Posterior cingulate gyrus (tissue), 11 donors: ENCODE measurements at regions not wholly inside any gene's neighbourhood (a gene's known extent, or its start where the extent isn't known, plus 50 kb on each side); places are given as distances from the start of the nearest gene placed in this dataset.

Source experiments
- DNase-seq, 10 donors: peaks; one replicate each; pipeline versions ENCODE4 v3.0.0 to v3.0.0-alpha.2; 2020 to 2021; ENCODE audit warnings: mixed read lengths in 3 of 10
- intact Hi-C: fragments of 100-400 bp; cut with DNase I; formaldehyde crosslinking; loops from one replicate; pipeline ENCODE4 v1.15.1; 2023

DNA sequence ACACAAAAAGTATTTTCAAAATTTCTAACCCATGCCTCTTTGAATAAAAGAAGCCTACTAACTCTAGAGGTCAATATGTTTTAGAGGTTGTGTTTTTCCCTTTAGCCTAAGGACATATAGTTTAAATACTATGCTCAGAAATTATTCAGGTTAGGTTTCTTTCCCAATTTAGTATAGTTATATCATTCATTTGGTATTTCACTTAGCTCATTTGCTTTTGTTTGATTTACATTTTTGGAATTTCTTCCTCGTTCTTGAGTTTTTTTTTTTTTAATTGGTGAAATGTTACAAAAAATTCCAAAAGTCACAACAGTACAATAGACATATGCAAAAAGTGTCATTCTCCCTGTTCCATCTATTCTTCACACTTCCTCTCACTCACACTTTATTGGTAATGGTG lies 371.3 kb upstream of the TNP1 start:
- intact Hi-C loops = no loop called here

DNA sequence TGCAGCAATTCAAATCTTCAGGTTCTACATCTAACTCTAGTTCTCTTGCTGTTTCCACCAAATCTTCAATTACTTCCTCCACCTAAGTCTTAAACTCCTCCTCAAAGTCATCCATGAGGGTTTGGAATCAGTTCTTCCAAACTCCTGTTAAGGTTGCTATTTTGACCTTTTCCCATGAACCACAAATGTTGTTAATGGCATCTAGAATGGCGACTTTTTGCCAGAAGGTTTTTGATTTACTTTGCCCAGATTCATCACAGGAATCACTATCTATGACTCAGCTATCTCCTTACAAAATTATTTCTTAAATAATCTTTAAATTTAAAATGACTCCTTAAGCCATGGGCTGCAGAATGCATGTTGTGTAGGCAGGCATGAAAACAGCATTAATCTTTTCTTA lies 368.9 kb upstream of the TNP1 start:
- DNase-seq = no peak
- intact Hi-C loops = no loop called here

More for the DNA sequence above, 371.3 kb upstream of the TNP1 start:
- DNase-seq = no peak

DNA sequence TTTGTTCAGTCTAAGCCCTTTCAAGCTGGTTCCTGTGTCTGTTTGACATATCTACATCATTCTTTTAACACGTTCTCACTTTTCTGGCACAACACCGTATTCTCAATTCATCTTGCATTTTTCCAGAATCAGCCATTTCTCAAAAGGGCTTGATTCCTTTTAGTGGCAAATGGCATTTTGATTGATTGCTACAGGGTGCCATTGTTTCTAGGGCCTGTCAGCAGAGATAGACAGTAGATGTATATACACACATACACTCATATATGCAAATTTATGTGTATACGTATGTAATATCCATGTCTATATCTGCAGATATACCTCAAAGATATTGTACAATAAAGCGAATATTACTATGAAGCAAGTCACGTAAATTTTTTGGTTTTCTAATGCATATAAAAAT lies 367.9 kb upstream of the TNP1 start:
- intact Hi-C loops = no loop called here
- DNase-seq = no peak

DNA sequence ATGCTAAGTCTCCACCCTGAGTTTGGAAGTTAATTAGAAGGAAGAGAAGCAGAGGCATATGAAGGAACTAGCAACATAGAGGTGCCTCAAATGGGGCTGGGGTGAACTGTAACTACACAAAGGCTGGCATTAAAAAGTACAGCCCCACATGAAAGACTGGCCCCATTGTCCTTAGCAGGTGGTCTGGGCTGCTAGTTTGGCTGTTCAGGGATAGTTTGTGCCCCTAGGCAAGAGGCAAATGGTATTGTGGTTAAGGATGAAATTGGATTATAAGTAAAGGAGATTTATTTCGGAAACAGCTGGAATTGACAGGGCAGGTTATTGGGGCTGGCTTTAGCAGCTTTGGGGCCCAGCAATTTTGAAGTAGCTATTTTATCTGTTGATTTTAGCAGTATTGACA lies 365.7 kb upstream of the TNP1 start:
- DNase-seq = no peak
- intact Hi-C loops = no loop called here

DNA sequence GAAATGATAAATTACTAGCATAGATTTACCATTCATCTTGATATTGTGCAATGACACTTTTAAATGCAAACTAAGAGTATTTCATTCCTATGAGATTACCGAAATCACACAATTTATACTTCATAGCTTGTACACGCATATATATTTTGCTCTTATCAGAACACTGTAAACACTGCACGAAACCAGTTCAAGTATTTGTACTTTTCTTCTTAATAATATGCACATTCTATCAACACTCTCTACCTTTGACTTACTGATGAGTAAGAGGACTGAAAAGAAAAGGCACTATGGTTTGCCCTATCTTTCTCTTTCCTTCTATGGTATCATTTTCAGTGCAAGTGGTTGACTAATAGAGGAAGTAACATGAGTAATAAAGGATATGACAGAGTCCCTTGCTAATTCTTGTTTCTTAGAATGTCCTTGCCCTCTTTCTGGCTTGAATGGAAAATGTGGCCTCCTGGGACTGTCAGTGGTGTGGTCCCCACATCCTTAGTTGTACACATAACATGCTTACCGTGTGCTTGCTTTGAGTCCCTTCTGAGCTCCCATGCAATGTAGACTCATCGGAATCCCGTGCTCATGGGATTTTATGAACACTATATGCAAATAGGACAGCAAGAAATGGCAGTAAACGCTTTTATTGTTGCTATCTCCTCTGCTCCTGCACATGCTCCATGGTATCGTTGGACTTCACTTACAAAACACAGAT lies 363.5 kb upstream of the TNP1 start:
- DNase-seq = no peak
- intact Hi-C loops = no loop called here

DNA sequence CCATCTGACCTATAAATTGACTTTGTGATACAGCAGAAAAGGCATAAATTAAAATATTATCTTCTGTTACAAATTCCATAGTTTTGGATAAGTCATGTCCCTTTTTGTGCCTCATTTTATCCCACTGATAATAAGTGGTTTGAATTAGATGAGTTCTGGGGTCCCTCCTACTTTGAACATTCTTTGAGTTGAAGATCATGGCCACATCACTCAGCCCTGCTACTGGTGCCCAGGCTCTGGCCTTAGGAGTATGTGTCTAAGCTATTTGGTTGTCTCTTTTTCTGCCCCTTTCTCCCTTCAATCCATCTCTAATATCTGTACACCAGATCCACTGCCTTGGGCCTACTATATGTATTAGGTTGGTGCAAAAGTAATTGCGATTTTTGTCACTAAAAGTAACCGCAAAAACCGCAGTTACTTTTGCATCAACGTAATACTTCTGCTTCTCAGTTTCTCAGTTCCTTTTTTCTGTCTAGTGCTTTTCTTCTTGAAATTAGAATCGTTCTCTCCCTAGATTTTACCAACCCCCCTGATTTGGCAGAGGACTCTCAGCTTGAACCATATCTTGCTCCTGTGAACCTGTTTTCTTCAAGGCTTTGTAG lies 362.5 kb upstream of the TNP1 start:
- DNase-seq = no peak
- intact Hi-C loops = no loop called here

DNA sequence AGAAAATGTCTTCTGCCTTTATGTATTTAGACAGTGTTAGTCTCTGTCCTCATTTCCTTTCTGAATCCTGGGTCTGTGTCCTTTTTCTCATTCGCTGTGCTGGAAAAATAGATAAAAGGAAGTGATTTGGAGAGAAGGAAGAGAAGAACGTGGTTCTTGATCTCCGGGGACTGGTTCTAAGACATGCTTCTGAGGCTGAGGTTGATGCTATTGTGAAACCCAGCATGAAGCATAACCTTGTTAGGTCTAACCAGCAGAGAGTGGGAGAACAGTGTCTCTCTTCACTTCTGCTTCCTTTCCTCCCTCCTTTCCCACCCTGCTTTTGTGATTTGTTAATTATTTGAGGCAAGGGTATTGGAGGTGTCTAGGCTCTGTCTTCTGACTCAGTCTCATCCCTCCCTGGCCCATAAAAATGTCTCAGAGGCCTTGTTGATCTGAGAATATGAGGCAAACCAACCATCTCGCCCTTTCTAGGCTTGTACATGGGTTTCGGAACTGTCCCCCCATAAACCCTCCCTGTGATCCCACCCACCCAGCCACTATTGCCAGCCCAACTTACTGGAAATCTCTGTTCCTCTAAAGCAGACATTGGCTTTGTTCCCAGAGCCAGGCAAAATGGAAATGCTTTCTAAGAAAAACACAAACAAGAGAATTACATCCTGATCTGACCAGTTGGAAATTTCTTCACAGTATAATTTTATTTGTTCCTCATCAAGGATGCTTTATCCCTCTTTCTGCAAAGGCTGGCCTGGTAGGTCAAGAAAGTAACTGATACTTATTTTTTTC lies 360.6 kb upstream of the TNP1 start:
- no peak for DNase-seq
- intact Hi-C loops = no loop called here

DNA sequence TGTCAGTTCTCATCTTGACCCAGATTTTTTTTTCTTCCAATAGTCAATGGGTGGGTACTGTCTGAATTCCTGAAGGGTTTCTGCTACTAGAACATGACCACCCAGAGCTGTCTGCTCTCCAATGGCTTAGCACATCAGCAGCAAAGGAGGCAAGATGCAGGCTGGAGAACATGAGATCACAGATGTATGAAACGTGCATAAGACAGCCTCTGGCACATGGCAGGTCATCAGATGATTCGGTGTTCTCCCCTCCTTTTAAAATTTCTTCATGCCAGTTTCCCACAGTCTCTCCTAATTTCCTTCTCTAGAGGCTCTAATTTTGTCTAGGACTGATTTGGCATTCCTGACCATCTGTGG lies 359.3 kb upstream of the TNP1 start:
- intact Hi-C loops = no loop called here
- DNase-seq = no peak

DNA sequence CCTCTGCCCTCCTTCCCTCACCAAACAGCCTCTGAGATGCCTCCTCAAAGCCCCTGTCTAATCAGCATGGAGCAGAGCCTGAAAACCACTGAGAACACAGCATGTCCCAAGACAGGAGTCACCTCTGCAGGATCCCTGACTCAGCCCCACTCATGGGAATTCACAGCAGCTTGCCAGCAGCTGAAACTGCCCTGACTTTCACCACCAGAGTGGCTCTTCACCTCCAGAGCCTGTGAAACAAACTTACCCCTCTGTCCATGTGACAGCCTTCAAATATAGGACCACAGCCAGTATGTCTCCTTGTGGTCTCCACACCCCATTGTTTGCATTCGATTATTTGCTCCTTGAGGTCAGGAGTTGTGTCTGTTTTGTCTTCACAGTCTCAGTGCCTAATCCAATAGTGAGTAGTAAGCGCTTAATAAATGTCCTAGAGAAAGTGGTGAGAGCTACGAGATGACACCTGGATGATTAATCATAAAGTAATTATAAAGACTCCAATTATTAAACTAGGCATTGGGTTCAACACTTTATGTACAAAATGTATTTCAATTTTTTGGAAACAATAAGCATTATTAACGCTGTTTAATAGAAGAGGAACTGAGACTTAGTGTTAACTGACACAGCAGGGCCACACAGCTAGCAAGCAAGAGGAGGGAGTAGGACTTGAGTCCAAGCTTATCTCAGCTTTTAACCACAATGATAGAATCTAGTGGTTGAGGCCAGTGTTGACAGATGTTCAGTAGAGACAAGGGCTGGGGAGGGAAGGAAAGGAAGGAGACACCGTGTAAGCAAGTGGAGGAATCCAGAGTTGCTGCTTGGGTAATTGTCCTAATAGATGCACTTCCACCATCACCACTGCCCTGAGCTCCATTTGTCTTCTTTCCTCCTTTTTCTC lies 358.7 kb upstream of the TNP1 start:
- intact Hi-C loops = no loop called here
- no peak for DNase-seq

DNA sequence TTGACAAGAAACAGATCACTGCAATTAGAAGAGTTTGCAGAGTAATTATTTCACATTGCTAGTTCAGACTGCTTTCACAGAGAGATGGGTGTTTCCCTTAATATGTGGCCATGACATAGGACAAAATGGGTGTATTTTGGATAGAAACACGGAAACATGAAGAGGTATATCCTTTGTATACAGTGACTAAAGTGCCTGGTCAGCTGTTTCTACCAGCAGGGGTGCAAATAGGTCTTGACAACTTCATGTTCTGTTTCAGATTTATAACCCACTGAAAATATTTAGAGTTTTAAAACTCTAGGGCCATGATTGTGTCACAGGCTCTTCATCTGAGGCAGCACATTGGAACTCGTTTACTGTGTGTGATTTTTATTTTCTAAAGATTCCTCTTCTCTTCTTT lies 357.1 kb upstream of the TNP1 start:
- no peak for DNase-seq
- intact Hi-C loops = no loop called here

DNA sequence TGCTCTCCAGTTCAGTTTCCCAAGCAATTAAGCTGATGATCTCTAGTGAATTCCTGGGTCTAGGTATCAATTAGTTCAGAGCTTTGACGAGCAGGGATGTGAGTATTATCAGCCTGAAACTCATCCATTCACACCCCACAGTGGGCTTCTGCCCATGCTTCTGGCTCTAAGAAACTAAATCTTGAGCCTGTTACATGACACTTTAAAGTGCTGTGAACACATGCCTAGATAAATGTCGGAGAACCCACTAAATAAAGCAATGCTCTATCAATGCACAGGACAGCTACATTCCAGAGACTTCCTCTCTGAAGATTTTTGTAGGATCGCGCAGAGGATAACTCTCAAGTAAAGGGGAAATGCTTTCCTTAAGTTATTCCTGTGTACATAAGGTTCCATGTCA lies 356.5 kb upstream of the TNP1 start:
- DNase-seq = no peak

DNA sequence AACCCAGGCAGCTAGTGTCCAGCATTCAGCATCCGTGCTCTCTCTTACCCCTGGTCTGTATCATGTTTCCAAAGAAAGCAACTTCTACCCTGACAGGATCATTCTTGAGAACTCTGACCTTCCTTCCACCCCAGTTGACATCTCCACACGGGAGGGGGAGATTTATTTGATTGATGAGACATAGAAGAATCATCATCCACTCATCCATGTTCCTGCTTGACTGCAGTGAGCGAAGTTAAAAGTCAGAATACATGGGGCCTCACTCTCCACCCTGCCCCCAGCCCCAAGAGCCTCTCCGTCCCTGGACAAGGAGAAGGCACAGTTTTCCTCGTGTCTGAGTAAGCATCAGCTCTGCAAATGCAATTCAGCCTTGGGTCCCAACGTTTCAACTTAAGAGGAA lies 356.0 kb upstream of the TNP1 start:
- intact Hi-C loops = no loop called here
- no peak for DNase-seq

More for the DNA sequence above, 356.5 kb upstream of the TNP1 start:
- intact Hi-C loops = no loop called here

DNA sequence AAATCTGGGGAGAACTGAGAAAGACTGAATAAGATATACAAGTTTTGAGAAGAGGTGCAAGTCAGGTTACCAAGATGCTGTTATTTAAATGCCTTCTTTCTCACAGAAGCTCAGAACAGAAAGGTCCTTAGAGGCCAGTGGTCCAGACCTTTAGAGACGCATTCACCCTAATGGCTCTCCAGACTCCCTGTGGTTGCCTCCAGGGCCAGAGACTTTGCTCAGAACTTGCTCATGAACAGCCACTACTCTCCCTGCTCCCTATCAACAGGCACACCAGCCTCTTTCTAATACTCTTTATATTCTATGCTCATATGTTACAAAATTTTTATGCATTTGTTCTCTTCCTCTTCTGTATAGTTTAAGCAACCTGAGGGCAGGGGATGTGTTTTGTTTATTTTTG lies 349.0 kb upstream of the TNP1 start:
- intact Hi-C loops = no loop called here
- no peak for DNase-seq

DNA sequence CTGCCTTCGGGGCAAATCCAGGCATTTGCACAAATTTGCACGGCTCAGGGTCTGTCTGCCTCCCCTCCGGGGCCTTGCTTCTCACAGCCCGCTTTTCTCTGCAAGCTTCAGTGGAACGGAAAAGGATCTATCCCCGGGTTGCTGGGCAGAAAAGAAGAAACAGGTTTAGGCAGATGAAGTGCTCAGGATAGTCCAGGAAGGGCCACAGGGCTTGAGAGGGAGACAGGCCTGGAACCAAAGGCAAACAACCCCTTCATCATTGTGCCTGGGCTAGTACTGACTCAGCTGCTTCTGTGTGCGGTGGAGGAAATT lies 347.8 kb upstream of the TNP1 start:
- intact Hi-C loops = no loop called here
- DNase-seq = no peak

DNA sequence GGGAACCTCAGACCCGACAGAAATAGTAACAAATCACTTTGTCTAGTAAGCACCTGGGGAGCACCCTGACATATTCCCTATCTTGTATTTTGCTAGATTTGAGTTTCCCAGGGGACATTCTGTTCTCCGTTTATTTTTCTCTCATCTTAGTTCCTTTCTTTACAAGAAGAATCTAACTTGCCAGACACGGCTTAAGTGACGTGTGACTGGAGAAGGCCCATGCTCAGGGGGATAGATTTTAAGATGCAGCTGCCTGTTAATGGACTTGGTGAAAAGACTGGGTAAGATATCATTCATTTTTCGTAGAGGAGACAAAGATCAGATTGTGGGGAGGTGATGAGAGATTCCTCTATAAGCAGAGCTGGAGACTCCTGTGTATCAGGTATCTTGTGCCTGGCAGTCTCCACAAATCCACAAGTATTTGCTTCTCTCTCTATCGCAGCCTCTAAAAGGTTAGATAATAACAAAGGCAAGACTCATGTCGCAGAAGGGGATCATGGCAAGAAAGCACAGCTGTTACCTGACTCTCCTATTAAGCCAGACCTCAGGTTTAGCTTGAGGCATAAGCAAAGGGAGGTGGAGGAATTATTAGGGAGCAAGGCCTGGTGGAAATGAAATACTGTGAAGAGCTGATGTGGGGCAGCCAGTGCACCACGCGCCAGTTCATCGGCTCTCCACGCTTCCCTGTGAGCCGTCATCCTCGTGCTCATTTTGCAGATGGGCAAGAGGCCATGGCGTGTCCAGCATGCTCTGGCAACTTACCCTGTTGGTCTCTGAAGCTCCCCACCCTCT lies 347.2 kb upstream of the TNP1 start:
- intact Hi-C loops = no loop called here
- DNase-seq = no peak

DNA sequence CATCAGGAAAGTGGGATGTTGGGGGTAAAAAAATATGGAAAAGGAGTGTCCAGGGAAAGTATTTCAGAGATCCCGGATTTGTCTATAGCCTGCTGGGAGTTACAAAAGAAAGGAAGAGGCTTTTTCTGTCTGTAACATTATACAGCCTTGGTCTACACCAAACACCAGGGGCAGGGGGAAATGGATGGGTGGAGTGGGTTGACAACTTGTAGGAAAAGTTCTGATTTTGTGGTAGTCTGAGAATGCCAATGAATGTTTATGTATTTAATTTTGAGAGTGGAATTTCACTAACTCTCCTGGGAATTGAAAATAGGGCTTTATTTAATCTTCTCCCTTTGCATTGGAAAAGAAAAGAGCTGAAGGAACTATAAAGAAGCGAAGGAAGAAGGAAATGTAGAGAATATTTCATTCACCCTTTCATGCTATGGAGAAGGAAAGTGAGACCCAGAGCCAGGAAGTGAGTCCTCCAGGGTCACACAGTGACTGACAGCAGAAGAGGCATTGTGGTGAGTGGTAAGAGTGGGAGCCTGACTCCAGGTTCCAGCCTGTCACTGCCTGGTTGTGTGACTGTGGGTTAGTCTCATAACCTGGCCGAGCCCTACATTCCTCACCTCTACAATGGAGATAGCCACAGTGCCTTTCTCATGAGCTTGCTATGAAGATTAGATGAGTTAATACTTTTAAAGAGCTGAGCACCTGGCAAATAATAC lies 346.3 kb upstream of the TNP1 start:
- DNase-seq = no peak
- intact Hi-C loops = no loop called here

DNA sequence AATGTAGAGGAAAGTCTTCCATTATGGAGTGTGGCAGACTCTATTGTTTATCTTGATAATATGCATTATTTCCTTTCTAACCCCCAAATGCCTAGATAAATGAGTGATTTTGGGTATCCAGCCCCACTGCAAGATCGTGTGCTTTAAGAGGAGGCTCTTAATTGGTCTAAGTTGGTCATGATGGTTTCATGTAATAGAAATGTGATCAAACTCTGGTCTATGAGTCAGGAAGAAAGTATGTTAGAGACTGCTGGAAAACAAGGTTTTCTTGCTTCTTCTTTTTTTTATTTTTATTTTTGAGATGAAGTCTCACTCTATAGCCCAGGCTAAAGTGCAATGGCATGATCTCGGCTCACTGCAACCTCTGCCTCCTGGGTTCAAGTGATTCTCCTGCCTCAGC lies 344.5 kb upstream of the TNP1 start:
- intact Hi-C loops = no loop called here
- no peak for DNase-seq

DNA sequence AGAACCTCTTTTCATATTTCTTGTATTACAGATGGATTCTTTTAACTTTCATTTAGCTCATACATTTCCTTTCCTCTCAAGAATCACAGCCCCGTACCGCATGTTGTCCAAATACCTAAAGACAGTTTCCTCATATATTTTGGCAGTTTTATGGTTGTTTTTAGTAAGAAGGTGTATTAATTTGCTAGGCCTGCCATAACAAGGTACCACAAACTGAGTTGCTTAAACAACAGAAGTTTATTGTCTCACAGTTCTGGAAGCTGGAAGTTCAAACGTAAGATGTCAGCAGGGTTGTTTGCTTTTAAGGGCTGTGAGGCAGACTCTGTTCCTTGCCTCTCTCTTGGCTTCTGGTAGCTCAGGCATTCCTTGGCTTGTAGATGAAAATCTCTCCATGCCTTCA lies 343.2 kb upstream of the TNP1 start:
- DNase-seq = no peak
- intact Hi-C loops = no loop called here

DNA sequence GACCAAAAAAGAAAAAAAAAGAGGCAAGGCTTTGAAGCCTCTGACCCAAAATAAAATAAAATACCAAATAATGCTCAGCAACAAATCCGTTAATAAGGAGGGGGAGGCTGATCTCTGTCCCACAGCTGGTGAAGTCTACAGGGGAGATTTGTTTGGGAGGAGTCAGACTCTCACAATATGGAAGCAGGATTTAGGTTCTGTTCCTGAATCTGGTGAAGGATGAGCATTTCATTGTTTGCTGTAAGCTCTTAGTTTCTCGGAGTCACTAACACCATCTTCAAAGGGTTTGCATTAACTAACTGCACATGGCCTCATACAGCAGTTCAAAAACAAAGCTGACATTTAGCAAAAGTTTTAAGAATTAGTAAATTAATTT lies 339.4 kb upstream of the TNP1 start:
- DNase-seq = no peak
- intact Hi-C loops = no loop called here
